K562 (cell line): ENCODE measurements at regions not wholly inside any gene's neighbourhood (a gene's known extent, or its start where the extent isn't known, plus 50 kb on each side); places are given as distances from the start of the nearest gene placed in this dataset.

Experiments
- ATAC-seq: fragments of 200-7000 bp; cut with Tn5 transposase; 3 replicates; pipeline ENCODE4 v1.9.1; 2020; ENCODE audit warnings: moderate library complexity
- BruUV-seq: library from RNA; stranded (reverse); fragments of 400-500 nt; replicated peaks from 2 replicates; lab custom pipeline; 2021; lab: Mats Ljungman, UMichigan
- CTCF ChIA-PET: fragments of 300-600 bp; formaldehyde crosslinking; extraction: SDS; loops from one replicate; lab custom pipeline; 2021; ENCODE audit warnings: low intra/inter-chr PET ratio; lab: Yijun Ruan, JAX
- POLR2A ChIA-PET: fragments of 300-600, 350-650 bp; sonication (Branson Sonifier 250); formaldehyde crosslinking; extraction: SDS; loops from one replicate; lab custom pipeline; 2021; ENCODE audit warnings: antibody characterized with exemption, inconsistent platforms; lab: Yijun Ruan, JAX
- DNase-seq, 4 experiments: peaks; one replicate each; pipeline versions ENCODE4 v3.0.0 to v3.0.0-alpha.2; 2011 to 2018; ENCODE audit warnings: low spot score in 3 of 4, mixed read lengths in 3 of 4; ENCODE audit errors: extremely low read depth in 1 of 4
- FAIRE-seq: peaks from 2 replicates; lab custom pipeline; 2011; peaks lifted over from hg19 to GRCh38; lab: Jason Lieb, UNC
- H2AFZ ChIP-seq: 2 replicates; pipeline ENCODE4 v1.6.0; 2011; ENCODE audit warnings: low read depth, low read length, control low read depth, inconsistent platforms
- H3K27ac ChIP-seq: fragments of 200-600 bp; 3 replicates; pipeline ENCODE4 v1.8.0; 2011; ENCODE audit warnings: low read depth, mild to moderate bottlenecking, control low read depth, inconsistent platforms, low read length, moderate library complexity, mixed read lengths; ENCODE audit errors: extremely low read depth
- H3K27me3 ChIP-seq, 2 experiments: fragments of 300-600 bp in 1 of 2; 2 replicates in 1 of 2; 3 replicates in 1 of 2; pipeline versions ENCODE4 v1.6.0 to v1.8.0; 2011; ENCODE audit warnings: inconsistent platforms in 2 of 2, low read length in 2 of 2, mild to moderate bottlenecking in 1 of 2, mixed read lengths in 1 of 2, moderate library complexity in 1 of 2; ENCODE audit not compliant: control insufficient read depth in 2 of 2, insufficient read depth in 2 of 2
- H3K36me3 ChIP-seq: fragments of 300-600 bp; 3 replicates; pipeline ENCODE4 v1.8.0; 2011; ENCODE audit warnings: mild to moderate bottlenecking, low read length, inconsistent platforms; ENCODE audit not compliant: control insufficient read depth, insufficient read depth
- H3K4me1 ChIP-seq, 2 experiments: fragments of 200-600 bp in 1 of 2; replicated peaks in 1 of 2; 2 replicates in 1 of 2; 3 replicates in 1 of 2; pipeline versions ENCODE4 v1.5.1 to v1.8.0; 2011; ENCODE audit warnings: inconsistent platforms in 2 of 2, low read length in 2 of 2, mild to moderate bottlenecking in 1 of 2, mixed read lengths in 1 of 2, moderate library complexity in 1 of 2; ENCODE audit not compliant: control insufficient read depth in 2 of 2, insufficient read depth in 2 of 2
- H3K4me2 ChIP-seq: 2 replicates; pipeline ENCODE4 v1.6.1; 2011; ENCODE audit warnings: low read length, control low read depth, inconsistent platforms, mixed read lengths; ENCODE audit not compliant: insufficient read depth
- H3K4me3 ChIP-seq: fragments of 200-600 bp; sonication (generic), shearing (Covaris generic); 2 replicates; pipeline ENCODE4 v1.5.1; 2016; ENCODE audit warnings: control low read depth, inconsistent platforms
- H3K79me2 ChIP-seq: fragments of 200-600 bp; 3 replicates; pipeline ENCODE4 v1.8.0; 2011; ENCODE audit warnings: low read length, inconsistent platforms; ENCODE audit not compliant: control insufficient read depth, insufficient read depth
- H3K9ac ChIP-seq, 2 experiments: 2 replicates each; pipeline versions ENCODE4 v1.6.0 to v1.6.1; 2011; ENCODE audit warnings: low read depth in 2 of 2, low read length in 2 of 2, control low read depth in 1 of 2, inconsistent platforms in 1 of 2, mild to moderate bottlenecking in 1 of 2, mixed read lengths in 1 of 2; ENCODE audit not compliant: insufficient read depth in 1 of 2
- H3K9me1 ChIP-seq: one replicate; pipeline ENCODE4 v1.6.0; 2011; ENCODE audit warnings: inconsistent platforms, mild to moderate bottlenecking, low read length, moderate library complexity; ENCODE audit not compliant: control insufficient read depth, insufficient read depth
- H3K9me3 ChIP-seq: replicated peaks from 2 replicates; pipeline ENCODE4 v1.5.1; 2011; ENCODE audit warnings: low read depth, low read length, inconsistent platforms; ENCODE audit not compliant: control insufficient read depth, insufficient read depth
- H4K20me1 ChIP-seq: replicated peaks from 2 replicates; pipeline ENCODE4 v1.6.1; 2011; ENCODE audit warnings: low read length, inconsistent platforms, mixed read lengths; ENCODE audit not compliant: control insufficient read depth, insufficient read depth
- FOXP1 ChIP-seq: sonication (generic); formaldehyde crosslinking; IDR thresholded peaks from 2 replicates; pipeline ENCODE4 v1.8.0; 2022; ENCODE audit warnings: mild to moderate bottlenecking, missing genetic modification reagents
- HNRNPL ChIP-seq: fragments of 200-400 bp; formaldehyde crosslinking; IDR thresholded peaks from 2 replicates; pipeline ENCODE4 v1.6.1; 2017; ENCODE audit warnings: low read depth, mild to moderate bottlenecking, low read length
- WGBS: fragments of 100-300 bp; shearing (Covaris generic); methylation state at CpG from one replicate; pipeline ENCODE4 v1.1.6; 2016; ENCODE audit warnings: low coverage, mixed read lengths; ENCODE audit not compliant: insufficient coverage; ENCODE audit errors: missing lambda C conversion rate; 5-methylcytosine and 5-hydroxymethylcytosine counted together
- in situ Hi-C: fragments of 300-500 bp; cut with MboI; formaldehyde crosslinking; loops from 4 replicates; pipeline ENCODE4 v1.15.0; 2018; ENCODE audit warnings: inconsistent platforms, mixed read lengths
- intact Hi-C: fragments of 100-400 bp; cut with micrococcal nuclease; formaldehyde crosslinking; loops from 2 replicates; pipeline ENCODE4 v1.14.2; 2022
- TF ChIP-seq, protein P1 (sequence below): sonication (generic); formaldehyde crosslinking; IDR thresholded peaks from 2 replicates; pipeline ENCODE4 v1.5.0; 2020; ENCODE audit warnings: missing genetic modification reagents
- TF ChIP-seq, protein P2 (sequence below), 2 experiments: IDR thresholded peaks; 2 replicates each; pipeline ENCODE4 v1.6.1; 2011; ENCODE audit warnings: borderline replicate concordance in 1 of 2, control low read depth in 1 of 2, low read depth in 1 of 2, low read length in 1 of 2, mild to moderate bottlenecking in 1 of 2, mixed read lengths in 1 of 2, moderate library complexity in 1 of 2; ENCODE audit not compliant: insufficient read depth in 1 of 2, insufficient read length in 1 of 2, poor library complexity in 1 of 2, severe bottlenecking in 1 of 2; ENCODE audit errors: extremely low read depth in 1 of 2

DNA sequence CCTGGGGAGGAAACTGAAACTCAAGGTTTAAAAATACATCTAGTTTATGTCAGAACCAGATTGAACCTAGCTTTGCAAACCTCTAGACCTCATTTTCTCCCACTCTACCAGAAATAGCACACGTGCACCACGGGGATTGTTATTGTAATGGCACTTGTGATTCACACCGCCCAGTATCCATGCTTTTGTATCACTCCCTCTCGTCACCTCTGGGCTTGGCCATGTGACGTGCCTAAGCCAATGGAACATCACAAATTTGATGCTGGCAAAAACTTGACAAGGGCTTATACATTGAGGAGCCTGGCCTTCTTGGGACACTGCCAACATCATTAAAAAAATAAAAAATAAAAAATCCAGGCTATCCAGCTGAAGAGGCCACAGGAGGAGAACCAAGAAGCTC is 495.8 kb upstream of the POU3F3 start:
- no peaks in the 10 kb centered on the region for H3K4me1 ChIP-seq
- H3K36me3 ChIP-seq: no peaks in the 10 kb centered on the region
- no peaks in the 10 kb centered on the region for H3K9me1 ChIP-seq
- ChIA-PET CTCF (no interaction called here), POLR2A (no interaction called here)
- DNase-seq (no peak), ATAC-seq (no peak), FAIRE-seq (no peak)
- BruUV-seq: no TSS peak
- H2AFZ ChIP-seq: no peak overlapping the region
- no peaks in the 10 kb centered on the region for H4K20me1 ChIP-seq
- H3K9me3 ChIP-seq: no peaks in the 10 kb centered on the region
- H3K4me2 ChIP-seq: no peak overlapping the region
- no peaks in the 10 kb centered on the region for H3K79me2 ChIP-seq
- TF ChIP-seq HNRNPL (no peak), FOXP1 (CRISPR knock-in tag) (no peak)
- TF ChIP-seq, protein P1, sequence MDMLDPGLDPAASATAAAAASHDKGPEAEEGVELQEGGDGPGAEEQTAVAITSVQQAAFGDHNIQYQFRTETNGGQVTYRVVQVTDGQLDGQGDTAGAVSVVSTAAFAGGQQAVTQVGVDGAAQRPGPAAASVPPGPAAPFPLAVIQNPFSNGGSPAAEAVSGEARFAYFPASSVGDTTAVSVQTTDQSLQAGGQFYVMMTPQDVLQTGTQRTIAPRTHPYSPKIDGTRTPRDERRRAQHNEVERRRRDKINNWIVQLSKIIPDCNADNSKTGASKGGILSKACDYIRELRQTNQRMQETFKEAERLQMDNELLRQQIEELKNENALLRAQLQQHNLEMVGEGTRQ (CRISPR knock-in tag): peak; percentile 47
- TF ChIP-seq, protein P2, sequence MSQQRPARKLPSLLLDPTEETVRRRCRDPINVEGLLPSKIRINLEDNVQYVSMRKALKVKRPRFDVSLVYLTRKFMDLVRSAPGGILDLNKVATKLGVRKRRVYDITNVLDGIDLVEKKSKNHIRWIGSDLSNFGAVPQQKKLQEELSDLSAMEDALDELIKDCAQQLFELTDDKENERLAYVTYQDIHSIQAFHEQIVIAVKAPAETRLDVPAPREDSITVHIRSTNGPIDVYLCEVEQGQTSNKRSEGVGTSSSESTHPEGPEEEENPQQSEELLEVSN (IDR thresholded peaks at IDR 0.05; ENCODE audit: borderline replicate concordance in 1 of 2, extremely low read depth in 1 of 2, insufficient read depth in 1 of 2, insufficient read length in 1 of 2, low read depth in 1 of 2, low read length in 1 of 2, poor library complexity in 1 of 2, severe bottlenecking in 1 of 2): peak in 1 of 2 experiments; percentile 11
- in situ Hi-C loops: no loop called here
- no peaks in the 10 kb centered on the region for H3K27me3 ChIP-seq
- WGBS: 0% methylated on average over 5 of the region's 5 CpGs
- H3K9ac ChIP-seq: no peak overlapping the region
- H3K27ac ChIP-seq: no peak overlapping the region
- H3K4me3 ChIP-seq: no peak overlapping the region
- intact Hi-C loops: no loop called here
